GM21619 (cell line): ENCODE measurements at regions not wholly inside any gene's neighbourhood (a gene's known extent, or its start where the extent isn't known, plus 50 kb on each side); places are given as distances from the start of the nearest gene placed in this dataset.

ENCODE experiments used
- ATAC-seq: cut with Tn5 transposase; IDR thresholded peaks from one replicate; pipeline ENCODE4 v1.9.1; 2021; ENCODE audit not compliant: unreplicated experiment

DNA sequence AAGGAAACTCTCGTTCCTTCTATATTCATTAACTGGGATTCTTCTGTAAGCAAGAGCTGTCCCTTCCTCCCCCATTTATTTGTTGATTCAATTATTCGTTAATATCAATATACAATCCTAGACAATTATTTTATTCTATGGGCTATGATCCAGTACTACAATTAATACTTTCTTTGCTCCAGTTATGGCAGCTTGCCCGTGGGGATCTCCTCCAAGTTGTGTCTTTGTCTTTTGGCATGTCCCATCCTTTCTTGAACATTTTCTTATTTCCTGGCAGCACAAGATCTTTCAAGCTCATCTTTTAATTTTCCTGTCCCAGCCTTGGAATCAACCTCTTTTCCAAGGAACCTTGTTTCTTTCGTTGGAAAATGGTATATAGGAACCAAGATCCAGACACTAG lies 249.3 kb downstream of the GAS1 start:
- no peak for ATAC-seq

DNA sequence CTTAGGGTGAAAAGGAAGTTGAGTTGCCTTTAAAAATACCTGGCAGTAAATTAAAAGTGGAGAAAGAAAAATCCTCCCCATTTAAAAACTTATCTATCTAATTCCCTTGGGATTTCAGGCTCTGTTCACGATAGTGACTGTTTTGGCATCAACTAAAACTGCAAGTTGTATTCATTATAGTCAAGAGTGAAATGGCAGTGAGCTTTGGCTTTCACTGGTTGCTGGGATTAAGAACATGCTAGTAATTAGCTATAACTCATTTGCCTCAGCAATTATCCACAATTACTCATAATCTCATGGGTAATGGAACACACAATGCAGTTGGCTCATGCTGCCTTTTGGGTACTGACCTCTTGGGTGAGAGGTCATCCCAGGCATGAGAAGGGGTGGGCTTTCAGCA lies 250.1 kb downstream of the GAS1 start:
- ATAC-seq, result no peak

DNA sequence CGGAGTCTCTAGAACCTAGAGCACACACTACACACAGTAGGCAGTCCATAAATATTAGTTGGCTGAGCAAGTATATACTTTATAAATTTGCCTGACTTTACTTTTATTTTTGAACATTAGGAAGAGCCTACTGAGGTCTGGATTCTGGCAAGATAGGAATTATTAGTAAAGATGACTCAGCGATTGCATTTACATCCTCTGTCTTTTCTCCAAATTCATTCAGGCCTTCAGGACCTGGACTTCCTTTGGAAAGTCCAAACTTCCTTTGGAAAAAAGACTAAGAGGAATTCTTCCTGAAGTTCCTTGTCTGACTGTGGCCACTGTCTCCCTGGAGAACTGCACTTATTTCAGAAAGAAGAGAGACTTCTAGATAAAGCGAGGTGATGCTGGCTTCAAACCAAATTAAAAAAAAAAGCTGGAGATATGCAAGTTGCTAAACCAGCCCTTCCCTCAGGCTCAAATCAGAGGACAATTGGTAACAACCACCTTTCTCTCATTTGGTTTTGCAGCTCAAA lies 251.3 kb downstream of the GAS1 start:
- ATAC-seq, result no peak

DNA sequence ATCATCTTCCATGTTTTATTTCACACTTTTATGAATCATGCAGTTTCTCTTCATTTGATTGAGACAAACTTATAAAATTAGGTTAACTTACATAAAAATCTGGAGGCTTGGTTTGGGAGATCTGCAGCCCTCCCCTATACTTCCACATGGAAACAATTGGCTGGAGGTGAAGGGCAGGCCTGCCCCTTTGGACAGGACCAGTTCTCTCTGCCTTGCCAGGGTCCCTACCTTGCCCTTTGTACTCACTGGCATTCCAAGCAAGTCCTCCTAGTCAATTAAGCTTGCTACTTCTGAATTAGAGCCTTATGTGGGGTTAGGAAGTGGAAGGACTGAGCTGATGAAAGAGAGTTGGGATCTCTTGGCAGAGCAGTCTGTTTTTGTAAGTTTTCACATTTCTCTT lies 257.3 kb downstream of the GAS1 start:
- no peak for ATAC-seq

DNA sequence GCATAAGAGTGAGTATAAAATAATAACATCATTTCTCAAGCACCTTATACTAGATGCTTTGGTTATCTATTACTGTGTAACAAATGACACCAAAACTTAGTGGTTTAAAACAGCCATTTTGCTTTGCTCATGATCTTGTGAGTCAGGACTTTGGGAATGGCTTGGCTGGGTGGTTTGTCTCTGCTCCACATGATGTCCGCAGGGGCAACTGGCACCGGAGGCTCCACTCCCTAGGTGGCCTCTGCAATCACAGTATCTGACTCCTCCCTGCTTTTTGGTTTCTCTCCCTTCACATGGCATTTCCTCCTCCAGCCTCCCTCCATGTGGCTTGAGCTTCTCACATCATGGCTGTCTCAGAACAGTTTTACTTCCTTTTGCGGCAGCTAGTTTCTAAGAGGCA lies 259.5 kb downstream of the GAS1 start:
- ATAC-seq, result no peak

- no peak for ATAC-seq
Measured at GRCh38 chr9:86685556-86685955, 261.8 kb downstream of the GAS1 start.

DNA sequence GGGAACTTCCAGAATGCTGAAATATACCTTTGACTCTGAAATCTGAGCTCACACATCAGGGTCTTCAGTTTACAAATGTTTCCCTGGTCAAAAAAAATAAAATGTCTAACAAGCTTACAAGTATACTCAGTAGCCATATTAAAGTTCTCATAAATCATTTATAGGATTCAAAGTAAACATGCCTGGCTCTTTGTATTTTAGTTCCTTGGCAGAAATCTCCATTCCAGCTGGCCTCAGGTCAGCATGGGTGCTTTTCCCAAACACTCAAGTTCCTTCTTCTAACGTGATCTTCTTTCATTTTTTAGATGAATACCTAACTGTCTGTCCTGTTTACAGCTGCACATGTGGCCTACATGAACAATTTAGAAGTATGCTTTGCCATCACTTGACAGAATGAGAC lies 263.2 kb downstream of the GAS1 start:
- ATAC-seq, result no peak

- ATAC-seq, result no peak
Measured at GRCh38 chr9:86682240-86682639, 265.1 kb downstream of the GAS1 start.

GRCh38 chr9:86679909-86680308 lies 267.4 kb downstream of the GAS1 start:
- ATAC-seq, result no peak

GRCh38 chr9:86676396-86676795 lies 270.9 kb downstream of the GAS1 start:
- ATAC-seq, result no peak

DNA sequence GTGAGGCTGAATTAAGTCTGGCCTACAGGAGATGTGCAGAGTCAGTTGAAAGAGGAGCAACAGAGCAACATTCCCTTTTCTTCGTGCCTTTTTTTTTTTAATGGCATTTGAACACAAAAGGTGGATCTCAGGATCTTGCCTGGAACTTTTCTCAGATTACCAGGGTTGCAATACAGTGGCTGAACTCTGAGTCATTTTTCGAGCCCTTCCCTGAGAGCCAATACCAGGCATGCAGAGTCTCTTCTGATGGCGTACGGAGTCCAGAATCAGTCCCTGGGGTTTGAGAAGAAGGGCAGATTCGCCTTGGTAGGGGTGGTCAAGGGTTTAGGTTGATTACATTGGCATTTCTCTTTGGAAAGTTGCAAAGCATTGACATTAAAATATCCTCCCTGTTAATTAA lies 271.5 kb downstream of the GAS1 start:
- no peak for ATAC-seq

GRCh38 chr9:86674487-86674886 lies 272.8 kb downstream of the GAS1 start:
- no peak for ATAC-seq

GRCh38 chr9:86672966-86673365 lies 274.3 kb downstream of the GAS1 start:
- no peak for ATAC-seq

DNA sequence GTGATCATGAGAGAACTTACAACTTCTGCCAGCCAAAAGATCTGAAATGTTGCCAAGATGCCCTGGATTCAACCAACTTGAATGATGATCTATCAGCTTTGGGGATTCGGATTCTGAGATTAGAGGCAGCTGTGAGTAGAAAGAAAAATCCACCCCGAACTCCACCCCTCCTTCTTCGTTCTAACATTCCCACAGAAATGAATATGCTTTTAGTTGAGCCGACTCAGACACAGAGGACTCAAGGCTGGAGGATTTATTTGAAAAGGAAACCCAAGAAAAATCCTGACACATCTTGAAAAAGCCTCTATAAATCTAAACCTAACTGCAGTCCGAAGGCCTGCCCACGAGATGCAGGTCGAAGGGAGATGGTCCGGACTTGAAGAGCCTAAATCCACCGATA lies 275.0 kb downstream of the GAS1 start:
- ATAC-seq, result no peak

DNA sequence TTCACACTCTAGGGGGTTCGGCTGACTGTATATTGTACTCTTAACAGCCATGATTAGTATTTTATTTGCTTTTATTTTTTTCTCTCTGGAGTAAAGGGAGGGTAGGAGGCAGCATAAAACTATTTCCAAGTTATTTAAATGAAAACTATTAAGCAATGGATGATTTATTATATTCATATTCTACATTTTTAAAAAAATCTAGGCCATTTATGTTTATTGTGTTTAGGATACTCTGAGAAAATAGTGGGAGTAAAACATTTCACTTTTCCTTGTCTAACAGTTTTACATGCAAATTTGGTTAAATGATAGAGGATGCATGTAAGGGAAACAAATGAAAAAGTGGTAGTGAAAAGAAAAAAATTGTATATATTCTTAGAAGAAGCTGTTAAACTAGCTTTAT lies 276.3 kb downstream of the GAS1 start:
- ATAC-seq, result no peak

DNA sequence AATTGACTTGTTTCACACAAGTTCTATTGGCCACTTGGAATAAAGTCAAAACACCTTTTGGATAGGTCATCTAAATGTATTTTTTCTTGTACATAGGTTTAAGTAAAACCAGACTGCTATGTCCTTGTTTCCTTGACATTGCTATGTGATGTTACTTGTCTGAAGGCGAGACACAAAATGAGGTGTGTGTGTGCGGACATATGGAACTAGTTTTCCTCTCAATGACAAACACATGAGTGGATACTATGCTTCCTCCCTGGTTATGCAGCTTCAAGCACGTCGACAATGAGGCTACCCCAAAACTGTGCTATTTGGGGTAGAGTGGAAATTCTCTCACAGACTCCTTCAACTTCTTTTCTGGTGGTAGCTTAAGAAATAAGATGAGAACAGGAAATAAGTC lies 276.8 kb downstream of the GAS1 start:
- ATAC-seq, result no peak

- ATAC-seq, result no peak
Measured at GRCh38 chr9:86670076-86670475, 277.2 kb downstream of the GAS1 start.

DNA sequence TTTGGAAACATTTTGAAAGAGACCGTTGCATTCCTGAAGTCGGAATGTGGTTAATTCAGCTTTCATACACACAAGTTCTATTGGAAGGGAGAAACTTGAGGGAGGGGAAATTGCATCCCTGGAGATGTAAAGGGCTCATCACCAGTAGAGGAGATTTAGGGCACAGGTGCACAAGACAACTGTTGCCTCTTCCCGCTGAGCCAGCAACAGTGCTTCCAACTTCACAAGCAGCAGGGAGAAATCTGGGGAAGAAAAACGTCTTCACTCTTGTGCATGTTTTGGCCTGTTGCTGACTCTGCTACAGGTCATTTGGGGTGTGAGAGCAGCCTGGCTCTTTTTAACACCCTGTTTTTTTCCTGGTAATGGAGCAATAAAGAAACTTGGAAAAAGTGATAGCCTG lies 277.9 kb downstream of the GAS1 start:
- ATAC-seq, result no peak

GRCh38 chr9:86668488-86668887 lies 278.8 kb downstream of the GAS1 start:
- ATAC-seq, result no peak

DNA sequence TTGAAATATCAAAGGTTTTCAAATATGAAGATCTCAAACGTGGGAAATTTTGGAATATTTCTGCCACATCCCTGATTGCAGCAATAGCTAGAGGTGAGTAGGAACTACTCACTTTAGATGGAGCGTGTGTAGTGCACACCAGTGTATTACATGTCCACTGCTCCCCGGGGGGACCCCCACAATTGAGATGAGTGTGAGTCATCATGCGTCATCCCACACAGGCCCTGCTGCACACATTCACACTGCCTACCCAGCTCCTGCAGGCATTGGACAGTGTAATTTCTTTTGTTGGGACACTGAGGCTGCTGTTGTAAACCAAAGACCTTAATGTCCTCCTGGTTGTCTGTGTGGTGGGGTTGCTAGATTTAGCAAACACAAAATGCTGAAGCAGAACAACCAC lies 280.0 kb downstream of the GAS1 start:
- no peak for ATAC-seq

DNA sequence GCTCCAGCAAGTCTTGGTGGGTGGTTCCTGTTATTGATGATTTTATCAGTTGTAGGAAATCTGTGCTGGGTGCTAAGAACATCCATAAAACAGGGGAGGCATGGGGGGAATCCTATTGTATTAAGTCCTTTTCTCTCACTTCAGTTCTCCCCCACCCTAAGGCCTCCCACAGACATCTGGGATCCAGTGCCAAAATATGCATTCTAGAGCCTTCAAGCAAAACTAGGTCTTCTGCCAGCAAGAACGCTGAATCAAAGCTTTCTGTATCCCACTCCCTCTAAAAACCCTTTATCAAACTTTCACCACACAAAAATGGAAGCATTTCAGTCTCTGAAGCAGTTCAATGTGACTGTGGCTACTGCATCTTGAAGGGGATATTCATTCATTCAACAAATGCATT lies 281.9 kb downstream of the GAS1 start:
- no peak for ATAC-seq

DNA sequence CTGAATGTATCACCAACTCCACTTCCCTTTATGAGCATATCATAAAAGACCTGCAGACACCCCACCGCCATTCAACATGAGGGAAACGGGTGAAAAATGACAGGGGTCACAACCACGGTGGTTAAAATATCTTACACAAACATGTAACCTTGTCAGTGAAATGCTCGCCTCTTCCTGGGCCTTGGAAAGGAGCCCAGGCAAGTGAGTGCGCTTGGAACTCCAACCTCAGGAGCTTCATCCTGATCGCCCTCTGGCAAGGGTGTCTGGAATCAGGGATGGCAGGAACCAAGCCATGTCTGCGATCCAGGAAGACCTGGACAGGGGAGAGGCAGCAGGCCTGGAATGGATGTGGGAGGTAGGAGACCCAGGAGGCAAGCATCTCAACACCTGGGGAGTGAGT lies 282.7 kb downstream of the GAS1 start:
- no peak for ATAC-seq

GRCh38 chr9:86663905-86664304 lies 283.4 kb downstream of the GAS1 start:
- ATAC-seq, result no peak

DNA sequence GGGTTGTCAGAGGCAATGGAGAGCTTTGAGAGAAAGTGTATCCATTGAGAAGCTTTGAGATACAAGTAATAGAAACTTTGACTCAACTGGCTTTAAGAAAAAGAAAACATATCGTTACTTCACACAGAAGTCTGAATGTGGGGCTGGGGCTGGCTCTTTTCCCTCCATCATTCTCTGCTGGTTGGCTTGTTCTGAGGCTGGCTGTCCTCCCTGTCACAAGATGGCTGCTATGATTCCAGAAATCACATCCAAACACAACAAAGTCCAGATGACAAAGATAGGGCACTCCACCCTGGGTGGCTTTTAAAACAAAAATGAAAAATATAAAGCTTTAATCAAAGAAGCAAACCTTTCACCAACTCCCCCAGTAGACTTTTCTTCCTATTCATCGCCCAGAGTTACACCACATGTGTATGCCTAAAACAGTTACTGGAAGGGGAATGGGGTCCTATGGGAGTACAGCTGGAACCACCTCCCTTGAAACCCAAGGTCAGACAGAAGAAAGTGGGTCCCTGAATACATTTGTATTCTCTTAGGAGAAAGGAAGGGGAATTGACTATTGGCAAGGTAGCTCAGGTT lies 284.3 kb downstream of the GAS1 start:
- ATAC-seq, result no peak
